Smooth muscle cell (in vitro differentiated cells): ENCODE measurements at regions not wholly inside any gene's neighbourhood (a gene's known extent, or its start where the extent isn't known, plus 50 kb on each side); places are given as distances from the start of the nearest gene placed in this dataset.

Source experiments
- DNase-seq: peaks from one replicate; lab custom pipeline; 2025; ENCODE audit not compliant: unreplicated experiment; lab: John Stamatoyannopoulos, UW
- H2AFZ ChIP-seq: fragments of 200-600 bp; sonication (generic); 2 replicates; pipeline ENCODE4 v1.6.0; 2016; ENCODE audit warnings: antibody characterized with exemption, low read depth, mild to moderate bottlenecking
- H3F3A ChIP-seq: fragments of 200-600 bp; sonication (generic); 2 replicates; pipeline ENCODE4 v1.6.0; 2017; ENCODE audit warnings: antibody characterized with exemption, low read depth
- H3K27ac ChIP-seq: fragments of 200-600 bp; sonication (generic); 2 replicates; pipeline ENCODE4 v1.5.1; 2016; ENCODE audit warnings: low read depth, mild to moderate bottlenecking
- H3K27me3 ChIP-seq: fragments of 200-600 bp; sonication (generic); 2 replicates; pipeline ENCODE4 v1.6.1; 2016; ENCODE audit warnings: low read depth, mild to moderate bottlenecking
- H3K36me3 ChIP-seq: fragments of 200-600 bp; sonication (generic); 2 replicates; pipeline ENCODE4 v1.5.1; 2016; ENCODE audit warnings: low read depth
- H3K4me1 ChIP-seq: fragments of 200-600 bp; sonication (generic); 2 replicates; pipeline ENCODE4 v1.5.1; 2016; ENCODE audit warnings: low read depth
- H3K4me2 ChIP-seq: fragments of 200-600 bp; sonication (generic); 2 replicates; pipeline ENCODE4 v1.6.0; 2016; ENCODE audit warnings: mild to moderate bottlenecking
- H3K4me3 ChIP-seq: fragments of 200-600 bp; sonication (generic); 2 replicates; pipeline ENCODE4 v1.5.1; 2016; ENCODE audit warnings: mild to moderate bottlenecking
- H3K79me2 ChIP-seq: fragments of 200-600 bp; sonication (generic); 2 replicates; pipeline ENCODE4 v1.6.0; 2016; ENCODE audit warnings: low read depth, mild to moderate bottlenecking
- H3K9ac ChIP-seq: fragments of 200-600 bp; sonication (generic); 2 replicates; pipeline ENCODE4 v1.6.0; 2016; ENCODE audit warnings: low read depth
- H3K9me3 ChIP-seq: fragments of 200-600 bp; sonication (generic); replicated peaks from 2 replicates; pipeline ENCODE4 v1.5.1; 2016; ENCODE audit warnings: low read depth
- H4K20me1 ChIP-seq: fragments of 200-600 bp; sonication (generic); 2 replicates; pipeline ENCODE4 v1.6.0; 2016; ENCODE audit warnings: low read depth
- WGBS: methylation state at CpG from one replicate; pipeline ENCODE4 v1.1.7; 2016; ENCODE audit warnings: low lambda C conversion rate; 5-methylcytosine and 5-hydroxymethylcytosine counted together
- TF ChIP-seq, protein P1 (sequence below): fragments of 200-600 bp; sonication (generic); IDR thresholded peaks from 2 replicates; pipeline ENCODE4 v1.5.1; 2017; ENCODE audit warnings: borderline replicate concordance, mild to moderate bottlenecking, antibody characterized with exemption; ENCODE audit not compliant: insufficient read depth, poor library complexity, severe bottlenecking

DNA sequence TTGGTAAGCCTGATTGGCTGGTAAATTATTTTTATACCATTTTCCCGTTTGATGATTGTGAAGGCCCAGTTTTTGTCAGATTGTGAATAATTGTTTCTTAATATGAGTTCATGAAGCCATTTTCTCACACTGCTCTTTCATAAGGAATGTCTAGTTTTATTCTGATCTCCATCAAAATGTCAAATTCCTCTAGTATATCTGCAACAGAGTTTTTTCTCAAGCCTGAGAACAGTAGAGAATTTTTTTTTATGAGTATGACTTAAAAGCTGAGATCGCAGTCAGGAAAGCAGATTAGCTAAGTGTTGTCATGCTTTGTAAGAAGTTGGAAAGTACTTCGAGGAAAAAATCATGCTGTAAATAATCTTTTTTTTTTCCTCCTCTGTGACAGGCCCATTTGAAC lies 484.9 kb upstream of the ATP2B1 start:
- Histone ChIP-seq H3K4me2 (no peak overlapping the region), H3K27ac (no peak overlapping the region), H3F3A (no peaks in the 10 kb centered on the region), H3K27me3 (no peaks in the 10 kb centered on the region), H3K9me3 (no peaks in the 10 kb centered on the region), H3K4me1 (no peaks in the 10 kb centered on the region), H3K9ac (no peak overlapping the region), H3K36me3 (no peaks in the 10 kb centered on the region), H3K4me3 (no peak overlapping the region), H3K79me2 (no peaks in the 10 kb centered on the region), H2AFZ (peak overlapping the region; percentile 4), H4K20me1 (no peaks in the 10 kb centered on the region)
- 70% methylated on average over 3 of the region's 3 CpGs for WGBS
- no peak for DNase-seq
- TF ChIP-seq, protein P1, sequence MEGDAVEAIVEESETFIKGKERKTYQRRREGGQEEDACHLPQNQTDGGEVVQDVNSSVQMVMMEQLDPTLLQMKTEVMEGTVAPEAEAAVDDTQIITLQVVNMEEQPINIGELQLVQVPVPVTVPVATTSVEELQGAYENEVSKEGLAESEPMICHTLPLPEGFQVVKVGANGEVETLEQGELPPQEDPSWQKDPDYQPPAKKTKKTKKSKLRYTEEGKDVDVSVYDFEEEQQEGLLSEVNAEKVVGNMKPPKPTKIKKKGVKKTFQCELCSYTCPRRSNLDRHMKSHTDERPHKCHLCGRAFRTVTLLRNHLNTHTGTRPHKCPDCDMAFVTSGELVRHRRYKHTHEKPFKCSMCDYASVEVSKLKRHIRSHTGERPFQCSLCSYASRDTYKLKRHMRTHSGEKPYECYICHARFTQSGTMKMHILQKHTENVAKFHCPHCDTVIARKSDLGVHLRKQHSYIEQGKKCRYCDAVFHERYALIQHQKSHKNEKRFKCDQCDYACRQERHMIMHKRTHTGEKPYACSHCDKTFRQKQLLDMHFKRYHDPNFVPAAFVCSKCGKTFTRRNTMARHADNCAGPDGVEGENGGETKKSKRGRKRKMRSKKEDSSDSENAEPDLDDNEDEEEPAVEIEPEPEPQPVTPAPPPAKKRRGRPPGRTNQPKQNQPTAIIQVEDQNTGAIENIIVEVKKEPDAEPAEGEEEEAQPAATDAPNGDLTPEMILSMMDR, result no peak

DNA sequence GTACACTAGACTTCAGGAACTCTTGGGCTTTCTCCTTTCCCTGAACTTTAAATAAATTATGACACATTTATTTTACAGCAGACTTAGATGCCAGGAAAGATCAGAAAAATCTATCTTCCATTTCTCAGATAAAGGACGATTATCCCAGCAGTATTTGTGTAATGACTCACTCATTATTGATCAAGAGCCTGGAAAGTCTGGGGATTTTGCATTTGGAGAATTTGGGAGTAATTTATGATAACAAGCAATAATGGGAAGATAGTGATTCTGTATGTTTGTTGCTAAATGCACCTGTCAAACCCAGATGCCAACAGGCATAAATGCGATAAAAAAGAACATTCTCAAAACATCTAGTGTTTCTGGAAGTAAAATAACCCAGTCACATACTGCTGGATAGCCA lies 480.2 kb upstream of the ATP2B1 start:
- no peaks in the 10 kb centered on the region for H3K36me3 ChIP-seq
- no peak for DNase-seq
- no peaks in the 10 kb centered on the region for H3F3A ChIP-seq
- no peak overlapping the region for H3K27ac ChIP-seq
- H3K9me3 ChIP-seq, result no peaks in the 10 kb centered on the region
- 89% methylated on average over 2 of the region's 2 CpGs for WGBS
- no peaks in the 10 kb centered on the region for H4K20me1 ChIP-seq
- H3K27me3 ChIP-seq, result no peaks in the 10 kb centered on the region
- no peak overlapping the region for H3K4me3 ChIP-seq
- no peak overlapping the region for H3K4me2 ChIP-seq
- no peak overlapping the region for H2AFZ ChIP-seq
- no peaks in the 10 kb centered on the region for H3K4me1 ChIP-seq
- H3K9ac ChIP-seq, result no peak overlapping the region
- no peaks in the 10 kb centered on the region for H3K79me2 ChIP-seq
- TF ChIP-seq, protein P1, result no peak

DNA sequence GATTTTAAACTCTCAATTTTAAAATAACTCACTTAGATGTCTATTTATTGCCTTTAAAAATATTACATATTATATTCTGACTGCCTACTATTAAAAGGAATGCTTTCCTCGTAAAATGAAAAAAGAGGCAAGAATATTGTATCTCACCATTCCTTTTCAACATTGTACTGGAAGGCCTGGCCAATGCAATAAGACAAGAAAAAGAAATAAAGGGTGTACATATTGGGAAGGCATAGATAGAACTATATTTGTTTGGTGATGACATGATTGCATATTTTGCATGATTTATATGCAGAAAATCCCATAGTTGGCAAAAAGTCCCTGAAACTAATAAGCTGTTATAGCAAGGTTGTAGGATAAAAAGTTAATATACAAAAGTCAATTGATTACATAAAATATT lies 474.6 kb upstream of the ATP2B1 start:
- 83% methylated on average over 1 of the region's 1 CpG for WGBS
- no peaks in the 10 kb centered on the region for H3K79me2 ChIP-seq
- no peaks in the 10 kb centered on the region for H3K9me3 ChIP-seq
- no peak overlapping the region for H3K27ac ChIP-seq
- no peaks in the 10 kb centered on the region for H3K4me1 ChIP-seq
- no peaks in the 10 kb centered on the region for H4K20me1 ChIP-seq
- no peak overlapping the region for H3K4me3 ChIP-seq
- no peak for DNase-seq
- H3F3A ChIP-seq, result no peaks in the 10 kb centered on the region
- TF ChIP-seq, protein P1, result no peak
- no peaks in the 10 kb centered on the region for H3K36me3 ChIP-seq
- H2AFZ ChIP-seq, result no peak overlapping the region
- H3K9ac ChIP-seq, result no peak overlapping the region
- no peaks in the 10 kb centered on the region for H3K27me3 ChIP-seq
- H3K4me2 ChIP-seq, result no peak overlapping the region

DNA sequence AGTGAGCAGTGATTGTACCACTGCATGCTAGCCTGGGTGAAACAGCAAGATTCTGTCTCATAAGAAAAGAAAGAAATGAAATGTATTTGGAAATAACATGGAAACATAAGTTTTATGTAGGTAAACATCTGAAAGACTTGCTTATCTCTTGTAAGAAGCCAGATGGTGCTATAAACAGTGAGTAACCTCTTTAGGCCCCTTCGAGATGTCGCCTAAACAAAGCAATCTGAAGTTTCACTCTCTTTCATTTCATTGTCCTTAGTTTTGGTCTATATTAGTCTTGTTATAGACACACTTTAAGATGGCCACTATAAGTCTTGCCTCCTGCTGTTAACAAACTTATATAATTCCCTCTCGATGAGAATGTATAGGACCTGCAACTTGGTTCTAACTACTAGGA lies 472.6 kb upstream of the ATP2B1 start:
- H3K4me2 ChIP-seq, result no peak overlapping the region
- H3K27ac ChIP-seq, result no peak overlapping the region
- no peak overlapping the region for H3K9ac ChIP-seq
- H2AFZ ChIP-seq, result peak overlapping the region; percentile 30
- H3K4me3 ChIP-seq, result no peak overlapping the region
- H3K27me3 ChIP-seq, result no peaks in the 10 kb centered on the region
- 80% methylated on average over 3 of the region's 3 CpGs for WGBS
- no peak for DNase-seq
- no peaks in the 10 kb centered on the region for H3K4me1 ChIP-seq
- no peaks in the 10 kb centered on the region for H3K9me3 ChIP-seq
- H3F3A ChIP-seq, result no peaks in the 10 kb centered on the region
- no peaks in the 10 kb centered on the region for H3K79me2 ChIP-seq
- no peaks in the 10 kb centered on the region for H4K20me1 ChIP-seq
- H3K36me3 ChIP-seq, result no peaks in the 10 kb centered on the region
- TF ChIP-seq, protein P1, result no peak
